H1 (cell line): ENCODE measurements at regions not wholly inside any gene's neighbourhood (a gene's known extent, or its start where the extent isn't known, plus 50 kb on each side); places are given as distances from the start of the nearest gene placed in this dataset.

Experiments used
- CHD7 ChIP-seq: fragments of 300-600 bp; sonication (generic); IDR thresholded peaks from 2 replicates; pipeline ENCODE4 v1.7.1; 2012; ENCODE audit warnings: low read length, moderate library complexity, mild to moderate bottlenecking, inconsistent platforms; ENCODE audit not compliant: insufficient replicate concordance
- ZNF274 ChIP-seq: IDR thresholded peaks from 2 replicates; pipeline ENCODE4 v1.7.0; 2012; ENCODE audit warnings: low read length, borderline replicate concordance; ENCODE audit errors: extremely low read depth
- TF ChIP-seq, protein P1 (sequence below): IDR thresholded peaks from 2 replicates; pipeline ENCODE4 v1.6.1; 2012; ENCODE audit warnings: inconsistent platforms

DNA sequence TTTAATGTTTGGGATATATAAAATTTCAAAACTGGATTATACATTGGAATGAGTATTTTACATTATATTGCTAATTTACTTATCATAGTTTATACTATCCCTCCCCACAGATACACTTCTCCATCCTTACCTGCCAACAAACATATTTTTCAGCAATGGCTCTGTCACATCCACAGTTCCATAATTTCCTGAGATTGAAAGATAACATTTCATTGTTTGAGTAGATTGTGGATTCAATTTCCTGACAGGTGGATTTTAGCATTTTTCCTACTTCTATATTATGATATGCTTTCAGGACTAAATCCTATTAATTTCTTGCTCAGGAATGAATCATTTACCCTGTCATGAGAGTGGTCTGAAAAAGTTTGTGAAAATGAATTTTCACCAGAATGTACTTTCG is 115.3 kb upstream of the KLHL4 start (continued):
- TF ChIP-seq CHD7, result no peak
- no peak for TF ChIP-seq ZNF274
- TF ChIP-seq, protein P1, sequence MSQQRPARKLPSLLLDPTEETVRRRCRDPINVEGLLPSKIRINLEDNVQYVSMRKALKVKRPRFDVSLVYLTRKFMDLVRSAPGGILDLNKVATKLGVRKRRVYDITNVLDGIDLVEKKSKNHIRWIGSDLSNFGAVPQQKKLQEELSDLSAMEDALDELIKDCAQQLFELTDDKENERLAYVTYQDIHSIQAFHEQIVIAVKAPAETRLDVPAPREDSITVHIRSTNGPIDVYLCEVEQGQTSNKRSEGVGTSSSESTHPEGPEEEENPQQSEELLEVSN, result no peak
